ENCODE measurements at regions not wholly inside any gene's neighbourhood (a gene's known extent, or its start where the extent isn't known, plus 50 kb on each side); places are given as distances from the start of the nearest gene placed in this dataset.

DNA sequence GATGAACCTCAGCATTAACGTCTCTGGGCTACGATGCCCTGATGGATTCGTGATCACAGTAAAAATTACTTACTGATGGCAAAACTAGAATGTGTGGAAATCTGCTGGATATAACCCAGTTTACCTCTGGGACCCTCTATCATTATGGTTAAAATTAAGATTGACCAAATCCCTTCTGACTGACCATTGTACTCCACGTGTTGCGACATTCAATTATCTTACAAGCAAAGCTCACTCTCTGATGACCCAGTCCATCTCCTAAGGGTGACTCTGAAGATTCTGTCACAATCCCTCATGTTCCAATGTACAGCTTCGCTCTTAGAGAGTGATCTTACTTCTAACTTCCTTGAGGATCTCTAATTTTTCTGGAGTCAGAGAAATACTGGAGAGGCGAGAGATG, 288.5 kb upstream of the RUNX1 start:
- TF ChIP-seq, protein P1, sequence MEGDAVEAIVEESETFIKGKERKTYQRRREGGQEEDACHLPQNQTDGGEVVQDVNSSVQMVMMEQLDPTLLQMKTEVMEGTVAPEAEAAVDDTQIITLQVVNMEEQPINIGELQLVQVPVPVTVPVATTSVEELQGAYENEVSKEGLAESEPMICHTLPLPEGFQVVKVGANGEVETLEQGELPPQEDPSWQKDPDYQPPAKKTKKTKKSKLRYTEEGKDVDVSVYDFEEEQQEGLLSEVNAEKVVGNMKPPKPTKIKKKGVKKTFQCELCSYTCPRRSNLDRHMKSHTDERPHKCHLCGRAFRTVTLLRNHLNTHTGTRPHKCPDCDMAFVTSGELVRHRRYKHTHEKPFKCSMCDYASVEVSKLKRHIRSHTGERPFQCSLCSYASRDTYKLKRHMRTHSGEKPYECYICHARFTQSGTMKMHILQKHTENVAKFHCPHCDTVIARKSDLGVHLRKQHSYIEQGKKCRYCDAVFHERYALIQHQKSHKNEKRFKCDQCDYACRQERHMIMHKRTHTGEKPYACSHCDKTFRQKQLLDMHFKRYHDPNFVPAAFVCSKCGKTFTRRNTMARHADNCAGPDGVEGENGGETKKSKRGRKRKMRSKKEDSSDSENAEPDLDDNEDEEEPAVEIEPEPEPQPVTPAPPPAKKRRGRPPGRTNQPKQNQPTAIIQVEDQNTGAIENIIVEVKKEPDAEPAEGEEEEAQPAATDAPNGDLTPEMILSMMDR (IDR thresholded peaks at IDR 0.05) = no peak
- H3K27me3 ChIP-seq = no peaks in the 10 kb centered on the region
- 82 to 88% methylated on average over 7 of the region's 7 CpGs for WGBS, 2 donors
- DNase-seq (no peak), FAIRE-seq (no peak), ATAC-seq (no peak)
- H3K4me3 ChIP-seq = no peak overlapping the region
- H3K4me1 ChIP-seq = no peaks in the 10 kb centered on the region
- no peak overlapping the region for H3K27ac ChIP-seq
- no peaks in the 10 kb centered on the region for H3K36me3 ChIP-seq
- intact Hi-C loops (cut with DNase I) = no loop called here
- no peaks in the 10 kb centered on the region for H3K9me3 ChIP-seq

DNA sequence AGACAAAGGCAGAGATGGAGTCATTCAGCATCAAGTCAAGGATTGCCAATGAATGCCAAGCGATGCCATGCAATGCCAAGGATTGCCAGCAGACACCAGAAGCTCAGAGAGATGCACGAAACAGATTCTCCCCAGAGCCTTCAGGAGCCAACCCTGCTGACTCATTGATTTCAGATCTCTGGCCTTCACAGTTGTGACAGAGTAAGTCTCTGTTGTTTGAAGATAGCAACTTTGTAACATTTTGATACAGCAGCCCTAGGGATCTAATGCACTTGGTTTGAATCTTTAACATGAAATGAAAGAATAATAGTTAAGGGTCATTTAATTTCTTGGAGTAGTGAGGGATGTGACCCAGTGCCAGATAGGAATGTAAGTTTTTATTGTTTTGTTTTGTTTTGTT, 287.4 kb upstream of the RUNX1 start:
- 89 to 94% methylated on average over 2 of the region's 2 CpGs for WGBS, 2 donors
- intact Hi-C loops (cut with DNase I) = no loop called here
- H3K27me3 ChIP-seq = no peaks in the 10 kb centered on the region
- no peaks in the 10 kb centered on the region for H3K4me1 ChIP-seq
- TF ChIP-seq, protein P1 (IDR thresholded peaks at IDR 0.05) = no peak
- H3K4me3 ChIP-seq = no peak overlapping the region
- ATAC-seq = no peak
- H3K36me3 ChIP-seq = no peaks in the 10 kb centered on the region
- FAIRE-seq = no peak
- H3K9me3 ChIP-seq = no peaks in the 10 kb centered on the region
- DNase-seq = no peak
- no peak overlapping the region for H3K27ac ChIP-seq

DNA sequence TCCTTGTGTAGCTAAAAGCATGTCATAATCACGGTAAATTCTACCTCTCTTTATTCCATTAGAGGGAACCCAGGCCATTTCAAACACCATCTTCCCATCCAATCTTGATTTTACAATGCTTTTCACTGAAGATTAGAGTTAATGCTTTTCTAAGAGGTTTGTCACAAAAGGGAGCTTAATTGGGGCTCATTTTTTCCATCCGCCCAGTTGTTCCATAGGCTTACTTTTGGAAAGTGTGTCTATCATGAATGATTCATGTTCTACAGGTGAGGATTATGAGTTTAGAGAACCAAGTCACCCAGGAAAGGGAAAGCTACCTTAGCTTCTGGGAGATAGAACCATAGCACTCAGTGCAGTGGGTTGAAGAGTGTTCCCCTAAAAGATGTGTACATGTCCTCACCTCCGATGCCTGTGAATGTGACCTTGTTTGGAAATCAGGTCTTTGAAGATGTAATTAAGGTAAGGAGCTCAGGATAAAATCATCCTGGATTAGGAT, 286.9 kb upstream of the RUNX1 start:
- Histone ChIP-seq H3K4me3 (no peak overlapping the region), H3K27ac (no peak overlapping the region), H3K9me3 (no peaks in the 10 kb centered on the region), H3K36me3 (no peaks in the 10 kb centered on the region), H3K27me3 (no peaks in the 10 kb centered on the region), H3K4me1 (no peaks in the 10 kb centered on the region)
- intact Hi-C loops (cut with DNase I) = no loop called here
- ATAC-seq (no peak), FAIRE-seq (no peak), DNase-seq (no peak)
- TF ChIP-seq, protein P1 (IDR thresholded peaks at IDR 0.05) = no peak
- 92 to 95% methylated on average over 3 of the region's 3 CpGs for WGBS, 2 donors

DNA sequence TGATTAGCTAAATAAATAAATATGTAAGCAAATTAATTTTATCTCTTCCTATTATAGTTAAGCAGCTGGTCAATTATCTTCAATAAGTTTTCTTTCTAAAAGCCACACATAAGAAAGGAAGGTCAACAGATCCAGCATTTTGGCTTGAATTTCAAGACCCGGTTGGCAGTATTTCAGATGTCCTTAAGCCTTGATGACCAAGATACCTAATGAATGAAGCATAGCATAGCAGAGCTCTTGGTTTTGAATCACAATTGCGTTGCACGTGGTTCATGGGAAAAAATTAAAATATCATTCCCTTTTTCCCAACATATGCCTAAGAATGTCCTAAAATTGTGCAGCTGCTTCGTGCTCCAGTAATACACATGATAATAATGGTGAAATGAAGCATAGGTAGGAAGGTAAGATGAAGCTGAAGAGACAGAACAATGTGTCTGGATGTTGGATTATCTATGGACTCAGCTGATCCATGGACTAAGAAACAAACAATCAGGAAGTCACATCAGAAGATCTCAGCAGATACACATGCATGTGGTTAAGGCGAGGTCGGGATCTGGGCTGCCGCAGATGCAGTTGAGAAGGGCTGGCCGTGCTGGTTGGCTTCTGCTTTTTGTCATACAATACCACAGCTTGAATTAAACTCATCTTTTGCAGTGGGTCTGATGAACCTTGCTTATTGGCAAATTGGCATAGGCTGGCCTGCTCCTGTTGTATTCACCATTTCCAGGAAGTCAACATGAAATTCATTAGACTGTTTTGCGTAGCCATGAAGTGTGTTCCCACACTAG, 284.9 kb upstream of the RUNX1 start:
- ATAC-seq (peak in 2 of 4 donors; percentile 34 to 51), DNase-seq (no peak), FAIRE-seq (no peak)
- intact Hi-C loops (cut with DNase I) = no loop called here
- Histone ChIP-seq H3K27me3 (no peaks in the 10 kb centered on the region), H3K27ac (no peak overlapping the region), H3K4me3 (no peak overlapping the region), H3K4me1 (peaks cover 0 to 8% (median 3%) of the 10 kb centered on the region in 3 donors), H3K9me3 (no peaks in the 10 kb centered on the region), H3K36me3 (no peaks in the 10 kb centered on the region)
- WGBS, 2 donors = 82 to 85% methylated on average over 9 of the region's 9 CpGs
- TF ChIP-seq, protein P1 (IDR thresholded peaks at IDR 0.05) = no peak

DNA sequence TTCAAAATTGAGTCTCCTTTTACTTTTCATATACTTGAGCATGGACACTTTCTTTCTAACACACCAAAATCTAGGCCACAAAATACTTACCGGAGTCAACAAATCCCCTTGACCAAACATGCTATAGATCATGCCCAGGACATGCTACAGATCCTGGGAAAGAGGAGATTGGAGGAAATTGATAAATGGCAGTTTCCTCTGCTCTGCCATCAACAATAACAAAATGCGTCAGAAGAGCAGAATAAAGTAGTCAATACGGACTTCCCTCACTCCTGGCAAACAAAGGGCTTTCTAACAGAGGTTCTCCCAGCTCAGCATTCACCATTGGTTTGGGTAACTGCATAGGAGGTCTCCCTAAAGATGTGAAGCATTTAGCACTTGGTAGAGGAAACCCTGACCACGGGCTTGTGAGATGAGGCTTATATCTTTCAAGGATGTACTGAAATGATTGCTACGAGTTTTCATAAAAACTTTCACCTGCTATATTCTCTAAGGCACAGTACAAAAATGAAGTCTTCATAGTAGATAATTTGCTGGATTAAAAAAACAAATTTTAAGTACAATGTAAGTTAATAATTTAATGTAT, 283.8 kb upstream of the RUNX1 start:
- WGBS, 2 donors = 78 to 80% methylated on average over 5 of the region's 5 CpGs
- Histone ChIP-seq H3K9me3 (no peaks in the 10 kb centered on the region), H3K27me3 (no peaks in the 10 kb centered on the region), H3K4me1 (peaks cover 0 to 8% (median 3%) of the 10 kb centered on the region in 3 donors), H3K4me3 (no peak overlapping the region), H3K36me3 (no peaks in the 10 kb centered on the region), H3K27ac (no peak overlapping the region)
- TF ChIP-seq, protein P1 (IDR thresholded peaks at IDR 0.05) = no peak
- ATAC-seq (no peak), FAIRE-seq (no peak), DNase-seq (no peak)
- intact Hi-C loops (cut with DNase I) = no loop called here

Measured in pancreas (tissue), 10 donors.